ENCODE measurements at regions not wholly inside any gene's neighbourhood (a gene's known extent, or its start where the extent isn't known, plus 50 kb on each side); places are given as distances from the start of the nearest gene placed in this dataset.

DNA sequence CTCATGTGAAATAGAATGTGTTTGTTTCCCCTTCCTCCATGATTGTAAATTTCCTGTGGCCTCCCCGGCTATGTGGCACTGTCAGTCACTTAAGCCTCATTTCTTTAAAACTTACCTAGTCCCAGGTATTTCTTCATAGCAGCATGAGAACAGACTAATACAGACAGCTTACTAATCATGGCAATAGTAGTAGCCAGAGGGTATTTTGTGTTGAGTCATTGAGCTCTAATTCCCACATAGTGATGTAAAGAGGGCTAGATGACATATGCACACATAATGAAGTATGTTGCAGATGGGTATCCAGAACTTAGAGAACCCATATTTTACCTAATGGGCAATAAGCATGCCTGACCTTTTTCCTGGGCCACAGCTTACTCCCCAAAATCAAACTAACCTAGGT, 1197.2 kb downstream of the PCDH7 start:
- POLR2A ChIA-PET: no interaction called here
- CTCF ChIA-PET: no interaction called here
- no peak for DNase-seq (ENCODE audit: low read depth, low spot score)
- H3K4me3 ChIP-seq (ENCODE audit: low read depth, low read length): no peak overlapping the region
- TF ChIP-seq, protein P1, sequence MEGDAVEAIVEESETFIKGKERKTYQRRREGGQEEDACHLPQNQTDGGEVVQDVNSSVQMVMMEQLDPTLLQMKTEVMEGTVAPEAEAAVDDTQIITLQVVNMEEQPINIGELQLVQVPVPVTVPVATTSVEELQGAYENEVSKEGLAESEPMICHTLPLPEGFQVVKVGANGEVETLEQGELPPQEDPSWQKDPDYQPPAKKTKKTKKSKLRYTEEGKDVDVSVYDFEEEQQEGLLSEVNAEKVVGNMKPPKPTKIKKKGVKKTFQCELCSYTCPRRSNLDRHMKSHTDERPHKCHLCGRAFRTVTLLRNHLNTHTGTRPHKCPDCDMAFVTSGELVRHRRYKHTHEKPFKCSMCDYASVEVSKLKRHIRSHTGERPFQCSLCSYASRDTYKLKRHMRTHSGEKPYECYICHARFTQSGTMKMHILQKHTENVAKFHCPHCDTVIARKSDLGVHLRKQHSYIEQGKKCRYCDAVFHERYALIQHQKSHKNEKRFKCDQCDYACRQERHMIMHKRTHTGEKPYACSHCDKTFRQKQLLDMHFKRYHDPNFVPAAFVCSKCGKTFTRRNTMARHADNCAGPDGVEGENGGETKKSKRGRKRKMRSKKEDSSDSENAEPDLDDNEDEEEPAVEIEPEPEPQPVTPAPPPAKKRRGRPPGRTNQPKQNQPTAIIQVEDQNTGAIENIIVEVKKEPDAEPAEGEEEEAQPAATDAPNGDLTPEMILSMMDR (IDR thresholded peaks at IDR 0.05; ENCODE audit: insufficient read depth, low read length, missing control alignments): no peak

- no peak overlapping the region for H3K4me3 ChIP-seq (ENCODE audit: low read depth, low read length)
- ChIA-PET CTCF (no interaction called here), POLR2A (no interaction called here)
- DNase-seq (ENCODE audit: low read depth, low spot score): no peak
- TF ChIP-seq, protein P1 (IDR thresholded peaks at IDR 0.05; ENCODE audit: insufficient read depth, low read length, missing control alignments): no peak
These were observed 1198.7 kb downstream of the PCDH7 start for GRCh38 chr4:31918891-31919290.

DNA sequence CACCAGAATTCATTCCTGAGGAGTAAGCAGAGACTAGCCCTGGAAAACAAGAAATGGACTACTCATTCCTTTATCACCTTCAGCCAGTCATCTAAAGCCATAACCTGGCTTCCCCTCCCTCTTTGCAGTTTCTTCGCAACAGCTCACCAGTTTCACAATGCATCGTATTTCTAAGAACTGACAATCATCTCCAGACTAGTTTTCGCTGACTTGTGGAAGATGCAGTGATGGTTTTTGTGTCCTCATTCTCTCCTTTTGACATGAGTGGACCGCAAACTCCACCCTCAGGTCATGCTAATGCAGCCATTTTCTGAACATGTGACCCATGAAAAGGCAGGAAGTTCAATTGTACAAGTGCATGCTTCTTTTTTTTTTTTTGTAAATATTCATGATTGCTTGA, 1203.5 kb downstream of the PCDH7 start:
- TF ChIP-seq, protein P1 (IDR thresholded peaks at IDR 0.05; ENCODE audit: insufficient read depth, low read length, missing control alignments): no peak
- no peak overlapping the region for H3K4me3 ChIP-seq (ENCODE audit: low read depth, low read length)
- ChIA-PET POLR2A (no interaction called here), CTCF (no interaction called here)
- DNase-seq (ENCODE audit: low read depth, low spot score): no peak

GRCh38 chr4:31929676-31930345, 1209.6 kb downstream of the PCDH7 start:
- ChIA-PET CTCF (no interaction called here), POLR2A (no interaction called here)
- no peak for DNase-seq (ENCODE audit: low read depth, low spot score)
- TF ChIP-seq, protein P1 (IDR thresholded peaks at IDR 0.05; ENCODE audit: insufficient read depth, low read length, missing control alignments): no peak
- H3K4me3 ChIP-seq (ENCODE audit: low read depth, low read length): no peak overlapping the region

DNA sequence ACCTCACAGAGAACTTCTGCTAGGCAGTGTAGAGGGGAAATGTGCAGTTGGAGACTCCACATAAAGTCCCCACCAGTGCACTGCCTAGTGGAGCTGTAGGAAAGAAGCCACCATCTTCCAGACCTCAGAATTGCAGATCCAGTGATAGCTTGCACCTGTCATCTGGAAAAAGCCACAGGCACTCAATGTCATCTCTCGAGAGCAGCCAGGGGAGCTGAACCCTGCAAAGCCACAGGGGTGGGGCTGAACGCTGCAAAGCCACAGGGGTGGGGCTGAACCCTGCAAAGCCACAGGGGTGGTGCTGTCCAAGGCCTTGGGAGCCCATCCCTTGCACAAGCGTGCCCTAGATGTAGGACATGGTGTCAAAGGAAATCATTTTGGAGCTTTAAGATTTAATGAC, 1226.3 kb downstream of the PCDH7 start:
- ChIA-PET CTCF (no interaction called here), POLR2A (no interaction called here)
- TF ChIP-seq, protein P1 (IDR thresholded peaks at IDR 0.05; ENCODE audit: insufficient read depth, low read length, missing control alignments): no peak
- no peak for DNase-seq (ENCODE audit: low read depth, low spot score)
- no peak overlapping the region for H3K4me3 ChIP-seq (ENCODE audit: low read depth, low read length)

GRCh38 chr4:31947101-31947500, 1226.9 kb downstream of the PCDH7 start:
- ChIA-PET CTCF (no interaction called here), POLR2A (no interaction called here)
- no peak overlapping the region for H3K4me3 ChIP-seq (ENCODE audit: low read depth, low read length)
- TF ChIP-seq, protein P1 (IDR thresholded peaks at IDR 0.05; ENCODE audit: insufficient read depth, low read length, missing control alignments): no peak
- no peak for DNase-seq (ENCODE audit: low read depth, low spot score)
